ENCODE measurements at regions not wholly inside any gene's neighbourhood (a gene's known extent, or its start where the extent isn't known, plus 50 kb on each side); places are given as distances from the start of the nearest gene placed in this dataset.

DNA sequence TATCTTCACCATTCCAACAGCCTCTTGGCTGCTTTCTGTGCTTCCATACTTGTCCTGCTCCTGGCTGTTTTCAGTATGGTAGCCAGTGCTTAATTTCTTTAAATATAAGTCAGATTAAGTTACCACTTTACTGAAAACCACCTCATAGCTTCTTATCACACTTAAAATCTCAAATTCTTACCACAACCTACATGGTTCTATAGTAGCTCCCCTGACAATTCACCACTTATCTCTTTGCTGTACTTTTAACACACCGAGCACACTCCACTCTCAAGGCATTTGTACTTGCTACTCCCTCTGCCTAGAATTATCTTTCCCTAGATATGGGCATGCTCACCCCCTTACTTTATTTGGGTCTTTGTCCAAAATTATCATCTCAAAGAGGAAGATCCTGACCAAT is 369.0 kb downstream of the TENT5A start:
- ChIA-PET POLR2A (no interaction called here), CTCF (no interaction called here)
- no peak for DNase-seq (ENCODE audit: low read depth, low spot score)
- Histone ChIP-seq H3K4me1 (ENCODE audit: control insufficient read depth, insufficient read depth, low read length) (no peaks in the 10 kb centered on the region), H3K4me3 (ENCODE audit: low read depth in 2 of 2, low read length in 2 of 2) (no peak overlapping the region), H3K27ac (ENCODE audit: low read length) (no peak overlapping the region), H3K36me3 (ENCODE audit: control insufficient read depth, insufficient read depth, low read length) (no peaks in the 10 kb centered on the region), H3K9me3 (ENCODE audit: control insufficient read depth, insufficient read depth, low read depth, low read length) (no peaks in the 10 kb centered on the region), H3K27me3 (ENCODE audit: control insufficient read depth, insufficient read depth, low read length) (no peaks in the 10 kb centered on the region)
- intact Hi-C loops (cut with micrococcal nuclease; ENCODE audit: unreplicated experiment): no loop called here
- BruUV-seq (replicated peaks): no TSS peak
- no peak for ATAC-seq
- in situ Hi-C loops (cut with HindIII; ENCODE audit: low pct_unique_long_range_greater_than_20kb, low sequenced_read_pairs): no loop called here
- TF ChIP-seq, protein P1, sequence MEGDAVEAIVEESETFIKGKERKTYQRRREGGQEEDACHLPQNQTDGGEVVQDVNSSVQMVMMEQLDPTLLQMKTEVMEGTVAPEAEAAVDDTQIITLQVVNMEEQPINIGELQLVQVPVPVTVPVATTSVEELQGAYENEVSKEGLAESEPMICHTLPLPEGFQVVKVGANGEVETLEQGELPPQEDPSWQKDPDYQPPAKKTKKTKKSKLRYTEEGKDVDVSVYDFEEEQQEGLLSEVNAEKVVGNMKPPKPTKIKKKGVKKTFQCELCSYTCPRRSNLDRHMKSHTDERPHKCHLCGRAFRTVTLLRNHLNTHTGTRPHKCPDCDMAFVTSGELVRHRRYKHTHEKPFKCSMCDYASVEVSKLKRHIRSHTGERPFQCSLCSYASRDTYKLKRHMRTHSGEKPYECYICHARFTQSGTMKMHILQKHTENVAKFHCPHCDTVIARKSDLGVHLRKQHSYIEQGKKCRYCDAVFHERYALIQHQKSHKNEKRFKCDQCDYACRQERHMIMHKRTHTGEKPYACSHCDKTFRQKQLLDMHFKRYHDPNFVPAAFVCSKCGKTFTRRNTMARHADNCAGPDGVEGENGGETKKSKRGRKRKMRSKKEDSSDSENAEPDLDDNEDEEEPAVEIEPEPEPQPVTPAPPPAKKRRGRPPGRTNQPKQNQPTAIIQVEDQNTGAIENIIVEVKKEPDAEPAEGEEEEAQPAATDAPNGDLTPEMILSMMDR (IDR thresholded peaks at IDR 0.05): no peak
- TF ChIP-seq POLR2AphosphoS5 (IDR thresholded peaks at IDR 0.05; ENCODE audit: low read depth, low read length) (no peak), SIN3A (IDR thresholded peaks at IDR 0.05; ENCODE audit: borderline replicate concordance, insufficient read depth, low read depth, low read length) (no peak), TCF7L2 (IDR thresholded peaks at IDR 0.05; ENCODE audit: low read depth, low read length) (no peak)
- TF ChIP-seq, protein P2, sequence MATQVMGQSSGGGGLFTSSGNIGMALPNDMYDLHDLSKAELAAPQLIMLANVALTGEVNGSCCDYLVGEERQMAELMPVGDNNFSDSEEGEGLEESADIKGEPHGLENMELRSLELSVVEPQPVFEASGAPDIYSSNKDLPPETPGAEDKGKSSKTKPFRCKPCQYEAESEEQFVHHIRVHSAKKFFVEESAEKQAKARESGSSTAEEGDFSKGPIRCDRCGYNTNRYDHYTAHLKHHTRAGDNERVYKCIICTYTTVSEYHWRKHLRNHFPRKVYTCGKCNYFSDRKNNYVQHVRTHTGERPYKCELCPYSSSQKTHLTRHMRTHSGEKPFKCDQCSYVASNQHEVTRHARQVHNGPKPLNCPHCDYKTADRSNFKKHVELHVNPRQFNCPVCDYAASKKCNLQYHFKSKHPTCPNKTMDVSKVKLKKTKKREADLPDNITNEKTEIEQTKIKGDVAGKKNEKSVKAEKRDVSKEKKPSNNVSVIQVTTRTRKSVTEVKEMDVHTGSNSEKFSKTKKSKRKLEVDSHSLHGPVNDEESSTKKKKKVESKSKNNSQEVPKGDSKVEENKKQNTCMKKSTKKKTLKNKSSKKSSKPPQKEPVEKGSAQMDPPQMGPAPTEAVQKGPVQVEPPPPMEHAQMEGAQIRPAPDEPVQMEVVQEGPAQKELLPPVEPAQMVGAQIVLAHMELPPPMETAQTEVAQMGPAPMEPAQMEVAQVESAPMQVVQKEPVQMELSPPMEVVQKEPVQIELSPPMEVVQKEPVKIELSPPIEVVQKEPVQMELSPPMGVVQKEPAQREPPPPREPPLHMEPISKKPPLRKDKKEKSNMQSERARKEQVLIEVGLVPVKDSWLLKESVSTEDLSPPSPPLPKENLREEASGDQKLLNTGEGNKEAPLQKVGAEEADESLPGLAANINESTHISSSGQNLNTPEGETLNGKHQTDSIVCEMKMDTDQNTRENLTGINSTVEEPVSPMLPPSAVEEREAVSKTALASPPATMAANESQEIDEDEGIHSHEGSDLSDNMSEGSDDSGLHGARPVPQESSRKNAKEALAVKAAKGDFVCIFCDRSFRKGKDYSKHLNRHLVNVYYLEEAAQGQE (IDR thresholded peaks at IDR 0.05; ENCODE audit: insufficient read depth in 1 of 2, low read depth in 2 of 2, low read length in 1 of 2): no peak

DNA sequence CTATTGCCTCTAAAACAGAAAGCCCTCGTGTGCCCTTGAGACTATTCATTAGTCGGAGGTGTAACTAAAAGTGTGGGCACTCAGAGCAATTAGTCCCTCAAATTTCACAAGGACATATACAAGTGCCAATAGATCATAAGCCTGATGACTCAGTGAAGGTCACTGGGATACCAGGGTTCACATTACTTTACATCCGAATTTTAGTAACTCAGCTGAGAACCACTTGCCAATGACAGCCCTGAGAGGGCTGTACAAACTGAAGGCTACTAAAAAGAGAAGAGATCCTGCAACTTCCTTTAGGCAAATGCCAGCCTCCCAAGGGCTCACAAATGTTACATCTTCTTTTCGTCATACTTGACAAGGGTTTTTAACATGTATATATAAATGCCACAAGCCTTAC is 369.6 kb downstream of the TENT5A start:
- in situ Hi-C loops (cut with HindIII; ENCODE audit: low pct_unique_long_range_greater_than_20kb, low sequenced_read_pairs) (no loop called here), intact Hi-C loops (cut with micrococcal nuclease; ENCODE audit: unreplicated experiment) (no loop called here)
- CTCF ChIA-PET: no interaction called here
- POLR2A ChIA-PET: no interaction called here
- Histone ChIP-seq H3K9me3 (ENCODE audit: control insufficient read depth, insufficient read depth, low read depth, low read length) (no peaks in the 10 kb centered on the region), H3K27ac (ENCODE audit: low read length) (no peak overlapping the region), H3K4me1 (ENCODE audit: control insufficient read depth, insufficient read depth, low read length) (no peaks in the 10 kb centered on the region), H3K36me3 (ENCODE audit: control insufficient read depth, insufficient read depth, low read length) (no peaks in the 10 kb centered on the region), H3K4me3 (ENCODE audit: low read depth in 2 of 2, low read length in 2 of 2) (no peak overlapping the region), H3K27me3 (ENCODE audit: control insufficient read depth, insufficient read depth, low read length) (no peaks in the 10 kb centered on the region)
- DNase-seq (ENCODE audit: low read depth, low spot score): no peak
- TF ChIP-seq SIN3A (IDR thresholded peaks at IDR 0.05; ENCODE audit: borderline replicate concordance, insufficient read depth, low read depth, low read length) (no peak), POLR2AphosphoS5 (IDR thresholded peaks at IDR 0.05; ENCODE audit: low read depth, low read length) (no peak), TCF7L2 (IDR thresholded peaks at IDR 0.05; ENCODE audit: low read depth, low read length) (no peak)
- TF ChIP-seq, protein P2 (IDR thresholded peaks at IDR 0.05; ENCODE audit: insufficient read depth in 1 of 2, low read depth in 2 of 2, low read length in 1 of 2): no peak
- TF ChIP-seq, protein P1 (IDR thresholded peaks at IDR 0.05): no peak
- no peak for ATAC-seq
- BruUV-seq (replicated peaks): no TSS peak
